Neural progenitor cell (in vitro differentiated cells): ENCODE measurements at regions not wholly inside any gene's neighbourhood (a gene's known extent, or its start where the extent isn't known, plus 50 kb on each side); places are given as distances from the start of the nearest gene placed in this dataset.

ENCODE experiments used
- EZH2 ChIP-seq: fragments of 200-600 bp; sonication (generic); IDR thresholded peaks from 2 replicates; pipeline ENCODE4 v1.6.1; 2017; ENCODE audit warnings: antibody characterized with exemption, mild to moderate bottlenecking, moderate library complexity
- EZH2phosphoT487 ChIP-seq: fragments of 200-600 bp; sonication (generic); IDR thresholded peaks from 2 replicates; pipeline ENCODE4 v1.6.1; 2017; ENCODE audit warnings: antibody characterized with exemption
- TF ChIP-seq, protein P1 (sequence below): fragments of 200-600 bp; sonication (generic); IDR thresholded peaks from 2 replicates; pipeline ENCODE4 v1.5.1; 2017; ENCODE audit warnings: antibody characterized with exemption, mild to moderate bottlenecking

DNA sequence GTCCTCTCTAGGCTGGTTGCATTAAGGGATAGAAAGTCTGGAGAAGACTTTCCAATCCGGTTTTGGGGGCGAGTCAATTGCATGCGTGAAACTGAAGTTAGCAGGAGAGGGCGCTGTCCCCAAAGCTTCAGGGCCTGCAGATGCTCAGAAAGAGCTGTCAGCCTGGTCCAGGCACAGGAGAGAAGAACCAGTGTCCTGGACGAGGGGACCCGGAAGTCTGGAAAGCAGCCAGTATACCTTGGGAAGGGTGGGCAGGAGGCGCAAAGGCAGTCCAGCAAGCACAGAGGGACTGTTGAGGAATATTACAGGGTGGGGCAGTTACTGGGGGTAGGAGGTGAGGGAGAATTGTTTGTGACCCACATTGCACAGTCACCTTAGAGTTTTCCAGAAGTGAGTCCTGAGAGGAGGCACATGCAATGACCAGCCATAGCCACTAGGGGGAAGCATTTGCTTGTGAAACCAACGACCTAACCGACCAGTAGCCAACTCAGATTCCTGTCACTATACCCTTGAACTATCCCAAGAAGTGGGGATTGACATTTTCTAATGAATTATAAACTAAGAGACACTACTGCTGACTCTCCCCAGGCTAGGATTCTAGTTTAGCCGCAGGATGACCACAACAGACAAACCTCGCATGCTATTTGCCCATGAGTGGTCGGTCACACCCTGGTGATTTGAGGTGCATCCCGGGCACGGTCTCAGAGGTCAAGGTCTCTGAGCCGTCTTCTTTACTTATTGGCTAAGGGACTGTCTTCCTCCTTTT is 172.8 kb downstream of the RDH14 start:
- TF ChIP-seq, protein P1, sequence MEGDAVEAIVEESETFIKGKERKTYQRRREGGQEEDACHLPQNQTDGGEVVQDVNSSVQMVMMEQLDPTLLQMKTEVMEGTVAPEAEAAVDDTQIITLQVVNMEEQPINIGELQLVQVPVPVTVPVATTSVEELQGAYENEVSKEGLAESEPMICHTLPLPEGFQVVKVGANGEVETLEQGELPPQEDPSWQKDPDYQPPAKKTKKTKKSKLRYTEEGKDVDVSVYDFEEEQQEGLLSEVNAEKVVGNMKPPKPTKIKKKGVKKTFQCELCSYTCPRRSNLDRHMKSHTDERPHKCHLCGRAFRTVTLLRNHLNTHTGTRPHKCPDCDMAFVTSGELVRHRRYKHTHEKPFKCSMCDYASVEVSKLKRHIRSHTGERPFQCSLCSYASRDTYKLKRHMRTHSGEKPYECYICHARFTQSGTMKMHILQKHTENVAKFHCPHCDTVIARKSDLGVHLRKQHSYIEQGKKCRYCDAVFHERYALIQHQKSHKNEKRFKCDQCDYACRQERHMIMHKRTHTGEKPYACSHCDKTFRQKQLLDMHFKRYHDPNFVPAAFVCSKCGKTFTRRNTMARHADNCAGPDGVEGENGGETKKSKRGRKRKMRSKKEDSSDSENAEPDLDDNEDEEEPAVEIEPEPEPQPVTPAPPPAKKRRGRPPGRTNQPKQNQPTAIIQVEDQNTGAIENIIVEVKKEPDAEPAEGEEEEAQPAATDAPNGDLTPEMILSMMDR: peak; percentile 84
- no peak for TF ChIP-seq EZH2
- no peak for TF ChIP-seq EZH2phosphoT487
